Astrocyte of the cerebellum (primary cell): ENCODE measurements at regions not wholly inside any gene's neighbourhood (a gene's known extent, or its start where the extent isn't known, plus 50 kb on each side); places are given as distances from the start of the nearest gene placed in this dataset.

Experiments
- DNase-seq: peaks from one replicate; pipeline ENCODE4 v3.0.0-alpha.2; 2011; ENCODE audit warnings: low read depth
- H3K4me3 ChIP-seq: 2 replicates; pipeline ENCODE4 v1.5.1; 2011; ENCODE audit warnings: mild to moderate bottlenecking, low read depth, low read length, moderate library complexity
- in situ Hi-C: cut with HindIII; loops from 2 replicates; pipeline ENCODE4 v1.10.0; 2017; ENCODE audit warnings: low sequenced_read_pairs
- TF ChIP-seq, protein P1 (sequence below): IDR thresholded peaks from 2 replicates; pipeline ENCODE4 v1.5.1; 2012; ENCODE audit warnings: low read length, low read depth, moderate library complexity, mild to moderate bottlenecking; ENCODE audit errors: missing control alignments

DNA sequence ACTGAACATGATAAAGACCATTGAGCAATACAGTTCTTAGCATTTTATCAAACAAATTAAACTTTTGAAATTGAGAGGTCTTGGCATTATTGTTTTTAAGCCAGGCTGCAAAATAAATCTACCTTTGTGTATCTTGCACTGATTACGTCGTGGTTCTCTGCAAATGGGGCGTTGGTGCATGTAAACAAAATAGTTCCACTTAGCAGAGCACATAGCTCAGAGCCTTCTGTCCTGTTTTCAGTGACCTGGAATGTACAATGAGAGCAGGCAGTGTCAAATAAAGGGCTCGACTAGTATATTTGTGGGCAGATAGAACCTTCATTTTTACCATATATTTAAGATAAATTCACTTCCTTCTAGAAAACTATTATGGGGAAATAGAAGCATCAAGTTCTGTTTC is 333.9 kb upstream of the SMIM30 start:
- H3K4me3 ChIP-seq = no peak overlapping the region
- TF ChIP-seq, protein P1, sequence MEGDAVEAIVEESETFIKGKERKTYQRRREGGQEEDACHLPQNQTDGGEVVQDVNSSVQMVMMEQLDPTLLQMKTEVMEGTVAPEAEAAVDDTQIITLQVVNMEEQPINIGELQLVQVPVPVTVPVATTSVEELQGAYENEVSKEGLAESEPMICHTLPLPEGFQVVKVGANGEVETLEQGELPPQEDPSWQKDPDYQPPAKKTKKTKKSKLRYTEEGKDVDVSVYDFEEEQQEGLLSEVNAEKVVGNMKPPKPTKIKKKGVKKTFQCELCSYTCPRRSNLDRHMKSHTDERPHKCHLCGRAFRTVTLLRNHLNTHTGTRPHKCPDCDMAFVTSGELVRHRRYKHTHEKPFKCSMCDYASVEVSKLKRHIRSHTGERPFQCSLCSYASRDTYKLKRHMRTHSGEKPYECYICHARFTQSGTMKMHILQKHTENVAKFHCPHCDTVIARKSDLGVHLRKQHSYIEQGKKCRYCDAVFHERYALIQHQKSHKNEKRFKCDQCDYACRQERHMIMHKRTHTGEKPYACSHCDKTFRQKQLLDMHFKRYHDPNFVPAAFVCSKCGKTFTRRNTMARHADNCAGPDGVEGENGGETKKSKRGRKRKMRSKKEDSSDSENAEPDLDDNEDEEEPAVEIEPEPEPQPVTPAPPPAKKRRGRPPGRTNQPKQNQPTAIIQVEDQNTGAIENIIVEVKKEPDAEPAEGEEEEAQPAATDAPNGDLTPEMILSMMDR = no peak
- in situ Hi-C loops = no loop called here
- DNase-seq = no peak

DNA sequence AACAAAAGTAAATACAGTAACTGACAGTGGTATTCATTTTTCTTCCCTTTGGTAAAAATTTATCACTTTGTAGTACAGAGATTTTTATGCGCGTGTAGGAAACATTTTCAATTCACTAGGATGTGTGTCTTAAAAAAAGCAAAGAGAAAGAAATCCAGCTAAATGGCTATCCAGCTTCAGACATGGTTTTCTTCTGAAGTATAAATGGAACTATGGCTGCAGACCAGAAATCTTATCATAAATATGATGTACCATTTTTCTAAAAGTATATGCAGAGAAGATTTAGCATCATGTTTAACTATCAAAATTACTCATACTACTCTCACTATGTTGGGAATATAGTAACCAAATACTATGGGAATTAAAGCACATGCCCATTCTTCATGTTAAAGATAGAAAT is 328.4 kb upstream of the SMIM30 start:
- in situ Hi-C loops = no loop called here
- no peak for DNase-seq
- H3K4me3 ChIP-seq = no peak overlapping the region
- TF ChIP-seq, protein P1 = no peak

DNA sequence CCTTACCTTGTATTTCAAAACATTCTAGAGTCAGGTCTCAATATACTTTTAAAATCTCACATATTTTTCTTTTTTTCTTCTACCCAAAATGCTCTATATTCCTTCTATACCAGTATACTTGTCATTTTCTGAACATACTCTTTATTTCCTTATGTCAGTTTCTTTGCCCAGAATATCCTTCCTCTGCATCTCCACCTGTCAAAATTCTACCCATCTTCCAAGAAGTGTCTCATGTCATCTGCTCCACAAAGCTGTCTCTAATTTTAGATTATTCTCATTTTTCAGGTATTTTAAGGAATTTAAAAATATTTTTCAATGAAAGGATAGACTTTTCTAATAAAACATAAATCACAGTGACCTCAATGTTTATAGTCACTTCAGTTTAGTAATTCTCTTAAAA is 328.0 kb upstream of the SMIM30 start:
- in situ Hi-C loops = no loop called here
- H3K4me3 ChIP-seq = no peak overlapping the region
- DNase-seq = no peak
- TF ChIP-seq, protein P1 = no peak

DNA sequence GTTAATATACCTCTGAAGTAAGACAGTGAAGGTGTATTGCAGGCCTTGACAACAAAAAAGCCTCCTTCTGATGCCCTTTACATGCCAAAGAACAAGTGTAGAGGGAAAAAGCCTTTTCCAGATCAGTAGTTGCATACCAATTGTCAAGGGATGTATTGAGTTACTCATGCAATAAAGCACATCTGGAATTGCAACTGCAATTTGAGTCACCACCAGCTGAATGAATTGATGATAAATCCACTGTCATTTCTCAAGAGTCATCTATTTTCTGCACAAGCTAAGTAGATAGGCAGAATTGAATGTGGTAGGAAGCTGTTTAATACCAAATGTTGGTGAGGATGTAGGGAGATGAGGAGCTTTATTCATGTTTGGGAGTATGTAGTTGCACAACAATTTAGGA is 325.9 kb upstream of the SMIM30 start:
- no peak overlapping the region for H3K4me3 ChIP-seq
- DNase-seq = no peak
- in situ Hi-C loops = no loop called here
- TF ChIP-seq, protein P1 = no peak

DNA sequence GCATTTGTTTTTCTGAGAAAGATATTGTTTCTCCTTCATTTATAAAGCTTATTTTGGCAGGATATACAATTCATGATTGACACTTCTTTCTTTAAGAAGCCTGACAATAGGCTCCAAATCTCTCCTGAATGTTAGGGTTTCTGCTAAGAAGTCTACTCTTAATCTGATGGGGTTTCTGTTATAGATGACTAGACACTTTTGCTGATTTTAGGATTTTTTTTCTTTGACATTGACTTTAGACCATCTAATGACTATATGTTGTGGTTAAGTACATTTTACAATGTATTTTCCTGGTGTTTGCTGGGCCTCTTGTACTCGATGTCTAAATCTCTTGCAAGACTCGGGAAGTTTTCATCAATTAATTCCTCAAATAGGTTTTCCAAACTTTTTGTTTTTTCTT is 321.8 kb upstream of the SMIM30 start:
- in situ Hi-C loops = no loop called here
- H3K4me3 ChIP-seq = no peak overlapping the region
- no peak for DNase-seq
- TF ChIP-seq, protein P1 = no peak

DNA sequence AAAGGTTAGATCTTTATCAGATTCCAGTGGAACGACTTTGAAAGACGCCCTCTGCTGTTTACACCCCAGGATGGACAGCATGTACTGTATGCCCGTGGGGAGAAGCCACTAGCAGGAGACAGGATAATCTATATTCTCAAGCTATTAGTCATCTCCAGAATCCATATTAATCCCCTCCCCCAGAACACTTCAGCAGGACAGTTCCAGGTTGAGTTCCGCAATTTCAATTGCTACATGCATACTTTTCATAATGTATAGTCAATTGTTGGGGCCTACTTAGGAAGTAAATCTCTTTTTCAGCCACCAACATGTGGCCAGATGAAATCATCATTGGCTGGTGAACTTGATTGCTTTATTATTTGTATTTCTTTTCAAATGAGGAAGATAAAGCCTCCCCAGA is 313.1 kb upstream of the SMIM30 start:
- TF ChIP-seq, protein P1 = no peak
- no peak for DNase-seq
- no peak overlapping the region for H3K4me3 ChIP-seq
- in situ Hi-C loops = no loop called here
